ENCODE measurements at regions not wholly inside any gene's neighbourhood (a gene's known extent, or its start where the extent isn't known, plus 50 kb on each side); places are given as distances from the start of the nearest gene placed in this dataset.
A peak's percentile ranks its signal among the peaks of the same experiment; 100 is the strongest.

- no peak for DNase-seq
These were observed 321.9 kb downstream of the ZSWIM6 start for GRCh38 chr5:61653807-61654580.

- DNase-seq, result no peak
These were observed 322.8 kb downstream of the ZSWIM6 start for GRCh38 chr5:61654876-61655275.

- DNase-seq, result no peak
These were observed 325.0 kb downstream of the ZSWIM6 start for GRCh38 chr5:61657010-61657409.

GRCh38 chr5:61657686-61658085, 325.6 kb downstream of the ZSWIM6 start:
- DNase-seq, result no peak

- peak; percentile 45 for DNase-seq
These were observed 326.5 kb downstream of the ZSWIM6 start for GRCh38 chr5:61658592-61659008.

GRCh38 chr5:61659221-61659696, 327.2 kb downstream of the ZSWIM6 start:
- no peak for DNase-seq

- DNase-seq, result no peak
These were observed 330.6 kb downstream of the ZSWIM6 start for GRCh38 chr5:61662670-61663069.

- no peak for DNase-seq
These were observed 334.1 kb downstream of the ZSWIM6 start for GRCh38 chr5:61666064-61666621.

- no peak for DNase-seq
These were observed 335.6 kb downstream of the ZSWIM6 start for GRCh38 chr5:61667525-61668218.

GRCh38 chr5:61669531-61669930, 337.5 kb downstream of the ZSWIM6 start:
- no peak for DNase-seq

GRCh38 chr5:61670941-61671340, 338.9 kb downstream of the ZSWIM6 start:
- peak; percentile 46 for DNase-seq

GRCh38 chr5:61673007-61673735, 341.1 kb downstream of the ZSWIM6 start:
- no peak for DNase-seq

GRCh38 chr5:61674378-61674777, 342.3 kb downstream of the ZSWIM6 start:
- DNase-seq, result no peak

- no peak for DNase-seq
These were observed 343.1 kb downstream of the ZSWIM6 start for GRCh38 chr5:61675015-61675692.

- DNase-seq, result no peak
These were observed 345.2 kb downstream of the ZSWIM6 start for GRCh38 chr5:61677220-61677619.

- no peak for DNase-seq
These were observed 346.9 kb downstream of the ZSWIM6 start for GRCh38 chr5:61678966-61679365.

GRCh38 chr5:61679562-61679961, 347.5 kb downstream of the ZSWIM6 start:
- no peak for DNase-seq

- no peak for DNase-seq
These were observed 348.2 kb downstream of the ZSWIM6 start for GRCh38 chr5:61680247-61680646.

GRCh38 chr5:61683148-61683547, 351.1 kb downstream of the ZSWIM6 start:
- no peak for DNase-seq

- DNase-seq, result no peak
These were observed 351.9 kb downstream of the ZSWIM6 start for GRCh38 chr5:61683926-61684325.

- no peak for DNase-seq
These were observed 354.6 kb downstream of the ZSWIM6 start for GRCh38 chr5:61686491-61687257.

- no peak for DNase-seq
These were observed 355.3 kb downstream of the ZSWIM6 start for GRCh38 chr5:61687371-61687770.
